Natural killer cell (primary cell): ENCODE measurements at regions not wholly inside any gene's neighbourhood (a gene's known extent, or its start where the extent isn't known, plus 50 kb on each side); places are given as distances from the start of the nearest gene placed in this dataset.

Experiments
- ATAC-seq, 3 donors: fragments of 150-1000 bp in 2 of 3; fragments of 200-7000 bp in 1 of 3; cut with Tn5 transposase; 1 replicate in 1 of 3; 2 replicates in 2 of 3; pipeline ENCODE4 v1.10.0; 2021; ENCODE audit warnings: mild to moderate bottlenecking in 2 of 3, moderate library complexity in 2 of 3
- DNase-seq, 2 donors: peaks; one replicate each; pipeline versions ENCODE4 v3.0.0 to v3.0.0-alpha.2; 2013 to 2021; ENCODE audit warnings: mixed read lengths in 1 of 2
- H3K27ac ChIP-seq: one replicate; pipeline ENCODE4 v1.5.1; 2013; ENCODE audit warnings: mild to moderate bottlenecking, low read length
- H3K27me3 ChIP-seq: one replicate; pipeline ENCODE4 v1.6.1; 2013; ENCODE audit warnings: low read length; ENCODE audit not compliant: control insufficient read depth, insufficient read depth
- H3K36me3 ChIP-seq: one replicate; pipeline ENCODE4 v1.6.1; 2013; ENCODE audit warnings: low read length; ENCODE audit not compliant: control insufficient read depth, insufficient read depth
- H3K4me1 ChIP-seq: one replicate; pipeline ENCODE4 v1.6.1; 2013; ENCODE audit warnings: low read length; ENCODE audit not compliant: control insufficient read depth, insufficient read depth
- H3K4me3 ChIP-seq: one replicate; pipeline ENCODE4 v1.5.1; 2013; ENCODE audit warnings: low read length
- H3K9me3 ChIP-seq: one replicate; pipeline ENCODE4 v1.6.1; 2013; ENCODE audit warnings: low read length; ENCODE audit not compliant: control insufficient read depth, insufficient read depth
- H3K27ac Mint-ChIP-seq, 2 donors: one replicate each; pipeline ENCODE4 v1.8.0; 2022; ENCODE audit warnings: mild to moderate bottlenecking in 2 of 2, mixed read lengths in 2 of 2, moderate library complexity in 1 of 2
- H3K27me3 Mint-ChIP-seq, 2 donors: one replicate each; pipeline ENCODE4 v1.8.0; 2022; ENCODE audit warnings: low read depth in 2 of 2, mixed read lengths in 2 of 2
- H3K36me3 Mint-ChIP-seq: one replicate; pipeline ENCODE4 v1.8.0; 2022; ENCODE audit warnings: mixed read lengths
- H3K4me1 Mint-ChIP-seq, 2 donors: one replicate each; pipeline ENCODE4 v1.8.0; 2022; ENCODE audit warnings: mixed read lengths in 2 of 2
- H3K4me3 Mint-ChIP-seq: one replicate; pipeline ENCODE4 v1.8.0; 2022; ENCODE audit warnings: mild to moderate bottlenecking, moderate library complexity, mixed read lengths
- H3K9me3 Mint-ChIP-seq, 2 donors: one replicate each; pipeline ENCODE4 v1.8.0; 2022; ENCODE audit warnings: mixed read lengths in 2 of 2
- CTCF ChIP-seq: fragments of 200-600 bp; IDR thresholded peaks from one replicate; pipeline ENCODE4 v1.8.0; 2022; ENCODE audit warnings: antibody characterized with exemption
- WGBS: methylation state at CpG from one replicate; pipeline ENCODE4 v1.1.7; 2013; ENCODE audit warnings: missing lambda C conversion rate; ENCODE audit not compliant: insufficient coverage; 5-methylcytosine and 5-hydroxymethylcytosine counted together
- intact Hi-C: fragments of 100-400 bp; cut with micrococcal nuclease; formaldehyde crosslinking; loops from one replicate; pipeline ENCODE4 v1.14.2; 2022

GRCh38 chr18:27614951-27615844, 430.1 kb upstream of the CHST9 start:
- no peaks in the 10 kb centered on the region for H3K9me3 ChIP-seq
- H3K4me1 Mint-ChIP-seq = no peaks in the 10 kb centered on the region
- H3K36me3 Mint-ChIP-seq = no peaks in the 10 kb centered on the region
- no peak overlapping the region for H3K27ac ChIP-seq
- no peaks in the 10 kb centered on the region for H3K27me3 ChIP-seq
- no peak overlapping the region for H3K4me3 ChIP-seq
- no peak overlapping the region for H3K27ac Mint-ChIP-seq
- WGBS = 79% methylated on average over 8 of the region's 8 CpGs
- no peaks in the 10 kb centered on the region for H3K36me3 ChIP-seq
- intact Hi-C loops = no loop called here
- no peak for DNase-seq
- H3K4me1 ChIP-seq = no peaks in the 10 kb centered on the region
- ATAC-seq = no peak
- H3K9me3 Mint-ChIP-seq = peaks cover 0 to 8% of the 10 kb centered on the region in 2 donors
- no peak overlapping the region for H3K4me3 Mint-ChIP-seq
- no peaks in the 10 kb centered on the region for H3K27me3 Mint-ChIP-seq
- TF ChIP-seq CTCF = no peak

- no peak for DNase-seq
Measured at GRCh38 chr18:27609221-27609620, 424.1 kb upstream of the CHST9 start.

GRCh38 chr18:27608742-27609141, 423.6 kb upstream of the CHST9 start:
- Histone ChIP-seq H3K36me3 (no peaks in the 10 kb centered on the region), H3K27me3 (no peaks in the 10 kb centered on the region), H3K9me3 (no peaks in the 10 kb centered on the region), H3K4me1 (no peaks in the 10 kb centered on the region), H3K27ac (no peak overlapping the region), H3K4me3 (no peak overlapping the region)
- 89% methylated on average over 3 of the region's 3 CpGs for whole genome bisulfite sequencing
- no peaks in the 10 kb centered on the region for H3K4me1 Mint-ChIP-seq
- TF ChIP-seq CTCF = no peak
- ATAC-seq = no peak
- H3K27me3 Mint-ChIP-seq = no peaks in the 10 kb centered on the region
- no peak overlapping the region for H3K27ac Mint-ChIP-seq
- intact Hi-C loops = no loop called here
- no peaks in the 10 kb centered on the region for H3K36me3 Mint-ChIP-seq
- no peaks in the 10 kb centered on the region for H3K9me3 Mint-ChIP-seq
- H3K4me3 Mint-ChIP-seq = no peak overlapping the region
- DNase-seq = no peak

More at GRCh38 chr18:27609221-27609620, 424.1 kb upstream of the CHST9 start:
- ATAC-seq = no peak
- H3K36me3 Mint-ChIP-seq = no peaks in the 10 kb centered on the region
- no peaks in the 10 kb centered on the region for H3K36me3 ChIP-seq
- H3K27ac ChIP-seq = no peak overlapping the region
- no peaks in the 10 kb centered on the region for H3K27me3 Mint-ChIP-seq
- H3K27me3 ChIP-seq = no peaks in the 10 kb centered on the region
- H3K4me1 Mint-ChIP-seq = no peaks in the 10 kb centered on the region
- H3K4me3 Mint-ChIP-seq = no peak overlapping the region
- H3K4me3 ChIP-seq = no peak overlapping the region
- TF ChIP-seq CTCF = no peak
- no peak overlapping the region for H3K27ac Mint-ChIP-seq
- H3K4me1 ChIP-seq = no peaks in the 10 kb centered on the region
- intact Hi-C loops = no loop called here
- no peaks in the 10 kb centered on the region for H3K9me3 Mint-ChIP-seq
- no peaks in the 10 kb centered on the region for H3K9me3 ChIP-seq

- intact Hi-C loops = no loop called here
- TF ChIP-seq CTCF = no peak
Measured at GRCh38 chr18:27608174-27608573, 423.1 kb upstream of the CHST9 start.

More at GRCh38 chr18:27608174-27608573, 423.1 kb upstream of the CHST9 start:
- Histone ChIP-seq H3K27me3 (no peaks in the 10 kb centered on the region), H3K4me3 (no peak overlapping the region), H3K27ac (no peak overlapping the region), H3K4me1 (no peaks in the 10 kb centered on the region), H3K9me3 (no peaks in the 10 kb centered on the region), H3K36me3 (no peaks in the 10 kb centered on the region)
- Mint-ChIP-seq H3K27me3 (no peaks in the 10 kb centered on the region), H3K4me3 (no peak overlapping the region), H3K4me1 (no peaks in the 10 kb centered on the region), H3K36me3 (no peaks in the 10 kb centered on the region), H3K9me3 (no peaks in the 10 kb centered on the region), H3K27ac (no peak overlapping the region)
- no peak for DNase-seq
- no peak for ATAC-seq
- 91% methylated on average over 3 of the region's 3 CpGs for WGBS
